ENCODE measurements at regions not wholly inside any gene's neighbourhood (a gene's known extent, or its start where the extent isn't known, plus 50 kb on each side); places are given as distances from the start of the nearest gene placed in this dataset.

DNA sequence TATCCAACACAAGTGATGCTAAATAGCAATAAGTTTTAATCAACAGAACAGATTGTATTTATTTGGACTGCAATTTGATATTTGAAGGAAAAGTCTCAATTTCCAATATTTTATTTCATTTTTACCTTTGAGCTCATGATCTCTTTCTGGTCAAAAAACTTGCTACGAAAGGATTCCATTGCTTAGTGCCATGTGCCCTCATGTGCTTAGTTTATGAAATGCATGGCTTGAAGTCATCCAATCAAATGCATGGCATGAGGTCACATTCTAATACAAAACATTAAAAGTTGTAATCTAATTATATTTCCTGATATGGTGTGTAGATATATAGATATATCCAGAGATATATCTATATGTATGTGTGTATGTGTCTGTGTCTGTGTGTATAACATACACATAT lies 321.2 kb upstream of the ADGRB3 start:
- TF ChIP-seq, protein P1, sequence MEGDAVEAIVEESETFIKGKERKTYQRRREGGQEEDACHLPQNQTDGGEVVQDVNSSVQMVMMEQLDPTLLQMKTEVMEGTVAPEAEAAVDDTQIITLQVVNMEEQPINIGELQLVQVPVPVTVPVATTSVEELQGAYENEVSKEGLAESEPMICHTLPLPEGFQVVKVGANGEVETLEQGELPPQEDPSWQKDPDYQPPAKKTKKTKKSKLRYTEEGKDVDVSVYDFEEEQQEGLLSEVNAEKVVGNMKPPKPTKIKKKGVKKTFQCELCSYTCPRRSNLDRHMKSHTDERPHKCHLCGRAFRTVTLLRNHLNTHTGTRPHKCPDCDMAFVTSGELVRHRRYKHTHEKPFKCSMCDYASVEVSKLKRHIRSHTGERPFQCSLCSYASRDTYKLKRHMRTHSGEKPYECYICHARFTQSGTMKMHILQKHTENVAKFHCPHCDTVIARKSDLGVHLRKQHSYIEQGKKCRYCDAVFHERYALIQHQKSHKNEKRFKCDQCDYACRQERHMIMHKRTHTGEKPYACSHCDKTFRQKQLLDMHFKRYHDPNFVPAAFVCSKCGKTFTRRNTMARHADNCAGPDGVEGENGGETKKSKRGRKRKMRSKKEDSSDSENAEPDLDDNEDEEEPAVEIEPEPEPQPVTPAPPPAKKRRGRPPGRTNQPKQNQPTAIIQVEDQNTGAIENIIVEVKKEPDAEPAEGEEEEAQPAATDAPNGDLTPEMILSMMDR (conservative IDR thresholded peaks at IDR 0.05): no peak
- TF ChIP-seq EZH2 (IDR thresholded peaks at IDR 0.05; ENCODE audit: low read depth): no peak

Data from PC-9 (cell line).